GM12878 (cell line): ENCODE measurements at regions not wholly inside any gene's neighbourhood (a gene's known extent, or its start where the extent isn't known, plus 50 kb on each side); places are given as distances from the start of the nearest gene placed in this dataset.

Experiments used
- ATAC-seq: fragments of 200-7000 bp; cut with Tn5 transposase; 3 replicates; pipeline ENCODE4 v1.9.1; 2020; ENCODE audit warnings: mild to moderate bottlenecking, moderate library complexity
- BruUV-seq: library from RNA; stranded (reverse); fragments of 400-500 nt; replicated peaks from 2 replicates; lab custom pipeline; 2021; lab: Mats Ljungman, UMichigan
- CTCF ChIA-PET: fragments of 300-600 bp; sonication (Branson Sonifier 250); formaldehyde crosslinking; extraction: SDS; loops from one replicate; lab custom pipeline; 2021; ENCODE audit warnings: inconsistent platforms; lab: Yijun Ruan, JAX
- POLR2A ChIA-PET: fragments of 350-600 bp; formaldehyde crosslinking; extraction: SDS; loops from one replicate; lab custom pipeline; 2021; ENCODE audit warnings: inconsistent platforms; lab: Charles Lee
- RAD21 ChIA-PET: fragments of 300-600 bp; sonication (Branson Sonifier 250); formaldehyde crosslinking; loops from one replicate; lab custom pipeline; 2023; ENCODE audit warnings: antibody characterized with exemption; ENCODE audit not compliant: unreplicated experiment; lab: Charles Lee
- SMC1A ChIA-PET: fragments of 300-600 bp; sonication (Branson Sonifier 250); formaldehyde crosslinking; loops from one replicate; lab custom pipeline; 2023; ENCODE audit not compliant: unreplicated experiment, uncharacterized antibody; lab: Charles Lee
- DNase-seq: peaks from one replicate; pipeline ENCODE4 v3.0.0-alpha.2; 2011; ENCODE audit warnings: low read depth, low spot score
- FAIRE-seq: peaks from 3 replicates; lab custom pipeline; 2011; peaks lifted over from hg19 to GRCh38; lab: Jason Lieb, UNC
- H2AFZ ChIP-seq: 2 replicates; pipeline ENCODE4 v1.6.0; 2011; ENCODE audit warnings: low read depth, low read length, control low read depth; ENCODE audit not compliant: control insufficient read depth
- H3K27ac ChIP-seq: 2 replicates; pipeline ENCODE4 v1.5.1; 2011; ENCODE audit warnings: control low read depth; ENCODE audit not compliant: control insufficient read depth, insufficient read depth
- H3K27me3 ChIP-seq, 2 experiments: replicated peaks in 1 of 2; 2 replicates each; pipeline versions ENCODE4 v1.6.0 to v1.6.1; 2011; ENCODE audit warnings: low read length in 1 of 2; ENCODE audit not compliant: control insufficient read depth in 2 of 2, insufficient read depth in 2 of 2
- H3K36me3 ChIP-seq, 2 experiments: 2 replicates each; pipeline ENCODE4 v1.5.1; 2011; ENCODE audit warnings: low read length in 1 of 2; ENCODE audit not compliant: control insufficient read depth in 2 of 2, insufficient read depth in 2 of 2
- H3K4me1 ChIP-seq: 2 replicates; pipeline ENCODE4 v1.6.1; 2011; ENCODE audit warnings: mild to moderate bottlenecking, low read length, moderate library complexity, mixed read lengths; ENCODE audit not compliant: control insufficient read depth, insufficient read depth
- H3K4me2 ChIP-seq: 2 replicates; pipeline ENCODE4 v1.6.0; 2011; ENCODE audit warnings: control low read depth; ENCODE audit not compliant: control insufficient read depth, insufficient read depth
- H3K4me3 ChIP-seq: fragments of 200-600 bp; sonication (generic); 2 replicates; pipeline ENCODE4 v1.5.1; 2016
- H3K79me2 ChIP-seq: 2 replicates; pipeline ENCODE4 v1.6.0; 2011; ENCODE audit warnings: low read length; ENCODE audit not compliant: control insufficient read depth, insufficient read depth
- H3K9ac ChIP-seq: 2 replicates; pipeline ENCODE4 v1.8.0; 2011; ENCODE audit warnings: low read length, control low read depth, mixed read lengths; ENCODE audit not compliant: control insufficient read depth, insufficient read depth
- H3K9me3 ChIP-seq: replicated peaks from 3 replicates; pipeline ENCODE4 v1.5.1; 2011; ENCODE audit warnings: mild to moderate bottlenecking, low read length; ENCODE audit not compliant: control insufficient read depth, insufficient read depth
- H4K20me1 ChIP-seq: 2 replicates; pipeline ENCODE4 v1.6.0; 2011; ENCODE audit not compliant: control insufficient read depth, insufficient read depth
- POLR2A ChIP-seq: IDR thresholded peaks from 2 replicates; pipeline ENCODE4 v1.6.1; 2011; ENCODE audit warnings: low read depth, mild to moderate bottlenecking, low read length
- SIX5 ChIP-seq: IDR thresholded peaks from 2 replicates; pipeline ENCODE4 v1.6.1; 2011; ENCODE audit warnings: mild to moderate bottlenecking, low read depth, low read length, moderate library complexity; ENCODE audit not compliant: severe bottlenecking
- ZBTB33 ChIP-seq: fragments of 450-650 bp; IDR thresholded peaks from 2 replicates; pipeline ENCODE4 v1.6.1; 2017; ENCODE audit warnings: mild to moderate bottlenecking
- ZNF274 ChIP-seq: IDR thresholded peaks from one replicate; pipeline ENCODE4 v1.8.0; 2011; ENCODE audit not compliant: insufficient read length, insufficient read depth
- WGBS: methylation state at CpG from one replicate; pipeline ENCODE4 v1.1.6; 2016; ENCODE audit warnings: low lambda C conversion rate; ENCODE audit not compliant: insufficient replicate concordance, insufficient coverage; ENCODE audit errors: missing lambda C conversion rate; 5-methylcytosine and 5-hydroxymethylcytosine counted together
- in situ Hi-C: fragments of 300-500 bp; cut with MboI; formaldehyde crosslinking; loops from 9 replicates; pipeline ENCODE4 v1.14.3; 2018; ENCODE audit warnings: mixed read lengths
- intact Hi-C: fragments of 100-400 bp; cut with micrococcal nuclease; formaldehyde crosslinking; loops from one replicate; pipeline ENCODE4 v1.14.2; 2022; ENCODE audit not compliant: unreplicated experiment
- TF ChIP-seq, protein P1 (sequence below): IDR thresholded peaks from 2 replicates; pipeline ENCODE4 v1.6.1; 2011; ENCODE audit warnings: low read depth, low read length, improper control_type of control experiment, borderline replicate concordance
- TF ChIP-seq, protein P2 (sequence below): fragments of 450-650 bp; IDR thresholded peaks from 2 replicates; pipeline ENCODE4 v1.6.1; 2017; ENCODE audit warnings: mild to moderate bottlenecking, moderate library complexity
- TF ChIP-seq, protein P3 (sequence below): IDR thresholded peaks from 2 replicates; pipeline ENCODE4 v1.6.1; 2011; ENCODE audit warnings: low read depth, mild to moderate bottlenecking, low read length, moderate library complexity, borderline replicate concordance; ENCODE audit errors: extremely low read depth

- 88% methylated on average over 8 of the region's 8 CpGs for WGBS
- ChIA-PET RAD21 (no interaction called here), CTCF (interaction anchor here (1.0 to 1.2 kb wide), 2 partner anchors 16 to 46 kb away, joined by 3 read pairs; no protein-coding TSS in a partner anchor), POLR2A (no interaction called here), SMC1A (interaction anchor here (1.2 to 9.0 kb wide), 4 partner anchors 9 to 15 kb away, joined by 4 to 94 read pairs (median 6); no protein-coding TSS in a partner anchor)
- Histone ChIP-seq H3K4me2 (no peak overlapping the region), H3K27ac (no peak overlapping the region), H4K20me1 (no peaks in the 10 kb centered on the region), H2AFZ (no peak overlapping the region), H3K36me3 (no peaks in the 10 kb centered on the region), H3K9me3 (no peaks in the 10 kb centered on the region; the same call in 1 of the 3 replicates), H3K4me3 (no peak overlapping the region), H3K9ac (no peak overlapping the region), H3K4me1 (peaks cover 4% of the 10 kb centered on the region), H3K27me3 (no peaks in the 10 kb centered on the region), H3K79me2 (no peaks in the 10 kb centered on the region)
- FAIRE-seq (no peak), DNase-seq (no peak), ATAC-seq (no peak)
- intact Hi-C loops (no loop called here), in situ Hi-C loops (no loop called here)
- TF ChIP-seq SIX5, result no peak
- TF ChIP-seq ZBTB33, result no peak
- TF ChIP-seq, protein P1, sequence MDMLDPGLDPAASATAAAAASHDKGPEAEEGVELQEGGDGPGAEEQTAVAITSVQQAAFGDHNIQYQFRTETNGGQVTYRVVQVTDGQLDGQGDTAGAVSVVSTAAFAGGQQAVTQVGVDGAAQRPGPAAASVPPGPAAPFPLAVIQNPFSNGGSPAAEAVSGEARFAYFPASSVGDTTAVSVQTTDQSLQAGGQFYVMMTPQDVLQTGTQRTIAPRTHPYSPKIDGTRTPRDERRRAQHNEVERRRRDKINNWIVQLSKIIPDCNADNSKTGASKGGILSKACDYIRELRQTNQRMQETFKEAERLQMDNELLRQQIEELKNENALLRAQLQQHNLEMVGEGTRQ, result no peak
- TF ChIP-seq ZNF274, result no peak
- no peak for TF ChIP-seq POLR2A
- TF ChIP-seq, protein P2, sequence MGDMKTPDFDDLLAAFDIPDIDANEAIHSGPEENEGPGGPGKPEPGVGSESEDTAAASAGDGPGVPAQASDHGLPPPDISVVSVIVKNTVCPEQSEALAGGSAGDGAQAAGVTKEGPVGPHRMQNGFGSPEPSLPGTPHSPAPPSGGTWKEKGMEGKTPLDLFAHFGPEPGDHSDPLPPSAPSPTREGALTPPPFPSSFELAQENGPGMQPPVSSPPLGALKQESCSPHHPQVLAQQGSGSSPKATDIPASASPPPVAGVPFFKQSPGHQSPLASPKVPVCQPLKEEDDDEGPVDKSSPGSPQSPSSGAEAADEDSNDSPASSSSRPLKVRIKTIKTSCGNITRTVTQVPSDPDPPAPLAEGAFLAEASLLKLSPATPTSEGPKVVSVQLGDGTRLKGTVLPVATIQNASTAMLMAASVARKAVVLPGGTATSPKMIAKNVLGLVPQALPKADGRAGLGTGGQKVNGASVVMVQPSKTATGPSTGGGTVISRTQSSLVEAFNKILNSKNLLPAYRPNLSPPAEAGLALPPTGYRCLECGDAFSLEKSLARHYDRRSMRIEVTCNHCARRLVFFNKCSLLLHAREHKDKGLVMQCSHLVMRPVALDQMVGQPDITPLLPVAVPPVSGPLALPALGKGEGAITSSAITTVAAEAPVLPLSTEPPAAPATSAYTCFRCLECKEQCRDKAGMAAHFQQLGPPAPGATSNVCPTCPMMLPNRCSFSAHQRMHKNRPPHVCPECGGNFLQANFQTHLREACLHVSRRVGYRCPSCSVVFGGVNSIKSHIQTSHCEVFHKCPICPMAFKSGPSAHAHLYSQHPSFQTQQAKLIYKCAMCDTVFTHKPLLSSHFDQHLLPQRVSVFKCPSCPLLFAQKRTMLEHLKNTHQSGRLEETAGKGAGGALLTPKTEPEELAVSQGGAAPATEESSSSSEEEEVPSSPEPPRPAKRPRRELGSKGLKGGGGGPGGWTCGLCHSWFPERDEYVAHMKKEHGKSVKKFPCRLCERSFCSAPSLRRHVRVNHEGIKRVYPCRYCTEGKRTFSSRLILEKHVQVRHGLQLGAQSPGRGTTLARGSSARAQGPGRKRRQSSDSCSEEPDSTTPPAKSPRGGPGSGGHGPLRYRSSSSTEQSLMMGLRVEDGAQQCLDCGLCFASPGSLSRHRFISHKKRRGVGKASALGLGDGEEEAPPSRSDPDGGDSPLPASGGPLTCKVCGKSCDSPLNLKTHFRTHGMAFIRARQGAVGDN, result no peak
- TF ChIP-seq, protein P3, sequence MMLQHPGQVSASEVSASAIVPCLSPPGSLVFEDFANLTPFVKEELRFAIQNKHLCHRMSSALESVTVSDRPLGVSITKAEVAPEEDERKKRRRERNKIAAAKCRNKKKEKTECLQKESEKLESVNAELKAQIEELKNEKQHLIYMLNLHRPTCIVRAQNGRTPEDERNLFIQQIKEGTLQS, result no peak
- no TSS peak for BruUV-seq
Observed at GRCh38 chr11:115944596-115944995, 440.4 kb upstream of the CADM1 start.
